ENCODE measurements at regions not wholly inside any gene's neighbourhood (a gene's known extent, or its start where the extent isn't known, plus 50 kb on each side); places are given as distances from the start of the nearest gene placed in this dataset.

- ChIA-PET RAD21 (ENCODE audit: low non-redundant PET in 1 of 2, low total read pairs in 2 of 2, uncharacterized antibody in 2 of 2, unreplicated experiment in 2 of 2) (no interaction called here), POLR2A (no interaction called here), CTCF (no interaction called here)
- Histone ChIP-seq H3K9me2 (ENCODE audit: insufficient read depth) (no peaks in the 10 kb centered on the region), H3K9ac (ENCODE audit: low read length) (no peak overlapping the region), H3K79me2 (ENCODE audit: insufficient read depth, low read length) (no peaks in the 10 kb centered on the region), H3K36me3 (ENCODE audit: control insufficient read depth in 1 of 2, insufficient read depth in 2 of 2, low read length in 2 of 2) (no peaks in the 10 kb centered on the region), H3K4me3 (replicated peaks in 1 of 2; ENCODE audit: low read depth in 1 of 2, low read length in 2 of 2) (no peak overlapping the region), H3K27ac (ENCODE audit: low read depth, low read length) (no peak overlapping the region), H4K20me1 (ENCODE audit: insufficient read depth) (no peaks in the 10 kb centered on the region), H2AFZ (ENCODE audit: low read depth, low read length, poor library complexity, severe bottlenecking) (no peak overlapping the region), H3K4me2 (ENCODE audit: low read length) (no peak overlapping the region), H3K9me3 (ENCODE audit: control insufficient read depth in 1 of 2, insufficient read depth in 1 of 2, low read depth in 1 of 2, low read length in 2 of 2) (no peaks in the 10 kb centered on the region), H3K4me1 (ENCODE audit: control insufficient read depth in 1 of 2, insufficient read depth in 2 of 2, low read length in 2 of 2) (no peaks in the 10 kb centered on the region), H3K27me3 (ENCODE audit: insufficient read depth, low read length) (no peaks in the 10 kb centered on the region)
- ATAC-seq (no peak), DNase-seq (ENCODE audit: low read depth, low spot score) (no peak)
- TF ChIP-seq CTCF (IDR thresholded peaks at IDR 0.05 in 2 of 3, conservative IDR thresholded peaks at IDR 0.05 in 1 of 3; ENCODE audit: borderline replicate concordance in 1 of 3, insufficient read depth in 1 of 3, low read depth in 2 of 3, low read length in 2 of 3) (no peak), EZH2phosphoT487 (IDR thresholded peaks at IDR 0.05; ENCODE audit: borderline replicate concordance) (no peak)
- intact Hi-C loops (cut with micrococcal nuclease) = no loop called here
- BruUV-seq (replicated peaks) = no TSS peak
These were observed 811.9 kb downstream of the TENT5A start for GRCh38 chr6:80940571-80940970.

GRCh38 chr6:80939898-80940297 is 812.6 kb downstream of the TENT5A start:
- ChIA-PET RAD21 (ENCODE audit: low non-redundant PET in 1 of 2, low total read pairs in 2 of 2, uncharacterized antibody in 2 of 2, unreplicated experiment in 2 of 2) (no interaction called here), POLR2A (no interaction called here), CTCF (no interaction called here)
- Histone ChIP-seq H3K27ac (ENCODE audit: low read depth, low read length) (no peak overlapping the region), H3K4me2 (ENCODE audit: low read length) (no peak overlapping the region), H3K79me2 (ENCODE audit: insufficient read depth, low read length) (no peaks in the 10 kb centered on the region), H3K4me3 (replicated peaks in 1 of 2; ENCODE audit: low read depth in 1 of 2, low read length in 2 of 2) (no peak overlapping the region), H3K4me1 (ENCODE audit: control insufficient read depth in 1 of 2, insufficient read depth in 2 of 2, low read length in 2 of 2) (no peaks in the 10 kb centered on the region), H4K20me1 (ENCODE audit: insufficient read depth) (no peaks in the 10 kb centered on the region), H2AFZ (ENCODE audit: low read depth, low read length, poor library complexity, severe bottlenecking) (no peak overlapping the region), H3K27me3 (ENCODE audit: insufficient read depth, low read length) (no peaks in the 10 kb centered on the region), H3K9me3 (ENCODE audit: control insufficient read depth in 1 of 2, insufficient read depth in 1 of 2, low read depth in 1 of 2, low read length in 2 of 2) (no peaks in the 10 kb centered on the region), H3K9ac (ENCODE audit: low read length) (no peak overlapping the region), H3K36me3 (ENCODE audit: control insufficient read depth in 1 of 2, insufficient read depth in 2 of 2, low read length in 2 of 2) (no peaks in the 10 kb centered on the region), H3K9me2 (ENCODE audit: insufficient read depth) (no peaks in the 10 kb centered on the region)
- ATAC-seq = no peak
- DNase-seq (ENCODE audit: low read depth, low spot score) = no peak
- no TSS peak for BruUV-seq (replicated peaks)
- TF ChIP-seq POLR2AphosphoS5 (IDR thresholded peaks at IDR 0.05; ENCODE audit: low read depth, low read length) (no peak), ZNF274 (IDR thresholded peaks at IDR 0.05; ENCODE audit: low read depth, low read length) (no peak), JUND (IDR thresholded peaks at IDR 0.05) (no peak), ELF1 (IDR thresholded peaks at IDR 0.05; ENCODE audit: borderline replicate concordance, low read depth) (no peak), EZH2phosphoT487 (IDR thresholded peaks at IDR 0.05; ENCODE audit: borderline replicate concordance) (no peak), FOSL1 (IDR thresholded peaks at IDR 0.05; ENCODE audit: low read depth) (no peak), SRF (IDR thresholded peaks at IDR 0.05; ENCODE audit: low read depth) (no peak), SIN3A (IDR thresholded peaks at IDR 0.05; ENCODE audit: low read depth) (no peak), EGR1 (IDR thresholded peaks at IDR 0.05; ENCODE audit: low read depth) (no peak), CTCF (IDR thresholded peaks at IDR 0.05 in 2 of 3, conservative IDR thresholded peaks at IDR 0.05 in 1 of 3; ENCODE audit: borderline replicate concordance in 1 of 3, insufficient read depth in 1 of 3, low read depth in 2 of 3, low read length in 2 of 3) (no peak), EZH2 (IDR thresholded peaks at IDR 0.05) (no peak), POLR2A (IDR thresholded peaks at IDR 0.05; ENCODE audit: borderline replicate concordance, extremely low read depth, insufficient read depth, insufficient read length) (no peak), CEBPB (IDR thresholded peaks at IDR 0.05; ENCODE audit: low read depth) (no peak), CBX3 (IDR thresholded peaks at IDR 0.05; ENCODE audit: low read depth) (no peak), TCF7L2 (IDR thresholded peaks at IDR 0.05; ENCODE audit: borderline replicate concordance, extremely low read depth, insufficient read depth, insufficient read length) (no peak), MAX (IDR thresholded peaks at IDR 0.05) (no peak), SP1 (IDR thresholded peaks at IDR 0.05; ENCODE audit: low read depth) (no peak), ZFX (IDR thresholded peaks at IDR 0.05) (no peak)
- intact Hi-C loops (cut with micrococcal nuclease) = loop anchor here (10.0 kb wide), 1 partner anchor 725 kb away; no protein-coding TSS in a partner anchor
